T-helper 9 cell (primary cell): ENCODE measurements at regions not wholly inside any gene's neighbourhood (a gene's known extent, or its start where the extent isn't known, plus 50 kb on each side); places are given as distances from the start of the nearest gene placed in this dataset.
"Not testable (repeated sequence)": the region's sequence is repeated elsewhere in the genome, so short reads cannot be mapped to it uniquely, and the experiment has no call there.

Experiments
- DNase-seq: peaks from one replicate; pipeline ENCODE4 v3.0.0-alpha.2; 2020

- no peak for DNase-seq
These were observed 78.1 kb upstream of the YWHAQ start for GRCh38 chr2:9708683-9709538.

GRCh38 chr2:9709539-9710285 is 78.9 kb upstream of the YWHAQ start:
- no peak for DNase-seq

- DNase-seq, result no peak
These were observed 79.5 kb upstream of the YWHAQ start for GRCh38 chr2:9710311-9710710.

GRCh38 chr2:9712263-9712662 is 81.5 kb upstream of the YWHAQ start:
- no peak for DNase-seq

GRCh38 chr2:9714630-9715214 is 83.9 kb upstream of the YWHAQ start:
- DNase-seq, result no peak

GRCh38 chr2:9715238-9715637 is 84.4 kb upstream of the YWHAQ start:
- DNase-seq, result no peak

- DNase-seq, result no peak
These were observed 87.2 kb upstream of the YWHAQ start for GRCh38 chr2:9717886-9718451.

GRCh38 chr2:9720352-9721093 is 89.7 kb upstream of the YWHAQ start:
- no peak for DNase-seq

GRCh38 chr2:9721344-9721743 is 90.5 kb upstream of the YWHAQ start:
- DNase-seq, result no peak

- no peak for DNase-seq
These were observed 91.7 kb upstream of the YWHAQ start for GRCh38 chr2:9722451-9722850.

GRCh38 chr2:9724565-9724964 is 93.8 kb upstream of the YWHAQ start:
- no peak for DNase-seq

- DNase-seq, result no peak
These were observed 94.3 kb upstream of the YWHAQ start for GRCh38 chr2:9725106-9725505.

GRCh38 chr2:9726016-9726415 is 95.2 kb upstream of the YWHAQ start:
- DNase-seq, result not testable (repeated sequence)

- not testable (repeated sequence) for DNase-seq
These were observed 99.7 kb upstream of the YWHAQ start for GRCh38 chr2:9730523-9730922.

GRCh38 chr2:9732824-9733223 is 102.0 kb upstream of the YWHAQ start:
- DNase-seq, result no peak

GRCh38 chr2:9734308-9734707 is 103.5 kb upstream of the YWHAQ start:
- no peak for DNase-seq

- DNase-seq, result no peak
These were observed 104.5 kb upstream of the YWHAQ start for GRCh38 chr2:9735335-9735734.

- no peak for DNase-seq
These were observed 105.2 kb upstream of the YWHAQ start for GRCh38 chr2:9736021-9736420.

GRCh38 chr2:9737053-9737875 is 106.0 kb upstream of the TAF1B start:
- DNase-seq, result no peak

- DNase-seq, result no peak
These were observed 105.2 kb upstream of the TAF1B start for GRCh38 chr2:9738062-9738461.
